GM21423 (cell line): ENCODE measurements at regions not wholly inside any gene's neighbourhood (a gene's known extent, or its start where the extent isn't known, plus 50 kb on each side); places are given as distances from the start of the nearest gene placed in this dataset.

Experiments used
- ATAC-seq: cut with Tn5 transposase; IDR thresholded peaks from one replicate; pipeline ENCODE4 v1.9.1; 2021; ENCODE audit warnings: mild to moderate bottlenecking, moderate library complexity; ENCODE audit not compliant: unreplicated experiment

GRCh38 chr6:164838068-164838615, 471.3 kb downstream of the C6orf118 start:
- ATAC-seq: no peak

- no peak for ATAC-seq
Observed at GRCh38 chr6:164836486-164836885, 472.9 kb downstream of the C6orf118 start.

- no peak for ATAC-seq
Observed at GRCh38 chr6:164832410-164832809, 477.0 kb downstream of the C6orf118 start.

GRCh38 chr6:164827537-164827936, 481.9 kb downstream of the C6orf118 start:
- no peak for ATAC-seq

- no peak for ATAC-seq
Observed at GRCh38 chr6:164826831-164827468, 482.5 kb downstream of the C6orf118 start.

GRCh38 chr6:164825386-164825785, 484.0 kb downstream of the C6orf118 start:
- no peak for ATAC-seq

- ATAC-seq: no peak
Observed at GRCh38 chr6:164817662-164818061, 491.7 kb downstream of the C6orf118 start.

GRCh38 chr6:164812706-164813105, 496.7 kb downstream of the C6orf118 start:
- ATAC-seq: no peak

- ATAC-seq: no peak
Observed at GRCh38 chr6:164807125-164807524, 502.3 kb downstream of the C6orf118 start.

GRCh38 chr6:164795056-164795815, 514.2 kb downstream of the C6orf118 start:
- no peak for ATAC-seq

- no peak for ATAC-seq
Observed at GRCh38 chr6:164792666-164793065, 516.7 kb downstream of the C6orf118 start.

GRCh38 chr6:164791498-164791897, 517.9 kb downstream of the C6orf118 start:
- ATAC-seq: no peak

GRCh38 chr6:164763788-164764187, 545.6 kb downstream of the C6orf118 start:
- ATAC-seq: no peak

GRCh38 chr6:164757451-164757850, 552.0 kb downstream of the C6orf118 start:
- ATAC-seq: no peak

- ATAC-seq: no peak
Observed at GRCh38 chr6:164756723-164757122, 552.7 kb downstream of the C6orf118 start.

GRCh38 chr6:164756142-164756541, 553.3 kb downstream of the C6orf118 start:
- no peak for ATAC-seq

GRCh38 chr6:164753517-164753916, 555.9 kb downstream of the C6orf118 start:
- no peak for ATAC-seq

GRCh38 chr6:164751395-164751794, 558.0 kb downstream of the C6orf118 start:
- no peak for ATAC-seq

GRCh38 chr6:164750128-164750527, 559.3 kb downstream of the C6orf118 start:
- ATAC-seq: no peak

GRCh38 chr6:164749221-164750064, 560.0 kb downstream of the C6orf118 start:
- no peak for ATAC-seq

GRCh38 chr6:164744301-164744700, 565.1 kb downstream of the C6orf118 start:
- ATAC-seq: no peak
